ENCODE measurements at regions not wholly inside any gene's neighbourhood (a gene's known extent, or its start where the extent isn't known, plus 50 kb on each side); places are given as distances from the start of the nearest gene placed in this dataset.

DNA sequence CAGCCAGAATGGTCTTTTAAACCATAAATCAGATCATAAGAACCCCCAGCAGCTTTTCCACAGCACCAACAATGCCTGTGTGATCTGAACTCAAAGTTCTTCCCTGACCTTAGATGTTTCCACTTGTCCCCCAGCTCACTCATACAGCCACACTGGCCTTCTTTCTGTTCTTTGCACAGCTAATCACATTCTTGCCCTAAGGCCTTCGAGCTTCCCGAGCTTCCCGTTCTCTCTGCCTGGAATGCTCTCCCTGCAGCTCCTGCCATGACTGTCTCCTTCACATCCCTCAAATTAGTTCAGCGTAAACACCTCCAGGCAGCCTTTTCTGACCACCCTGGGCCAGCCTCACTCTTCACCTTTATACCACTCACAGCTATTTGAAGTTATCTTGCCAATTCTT lies 166.8 kb upstream of the NFE2L3 start:
- TF ChIP-seq ZNF274 (IDR thresholded peaks at IDR 0.05; ENCODE audit: low read depth, low read length): no peak
- no peak for TF ChIP-seq YY1 (IDR thresholded peaks at IDR 0.05; ENCODE audit: insufficient read depth, insufficient read length)

Data from NT2/D1 (cell line).